HG02642 (cell line): ENCODE measurements at regions not wholly inside any gene's neighbourhood (a gene's known extent, or its start where the extent isn't known, plus 50 kb on each side); places are given as distances from the start of the nearest gene placed in this dataset.
A peak's percentile ranks its signal among the peaks of the same experiment; 100 is the strongest.

ENCODE experiments used
- ATAC-seq: cut with Tn5 transposase; IDR thresholded peaks from one replicate; pipeline ENCODE4 v1.9.1; 2021; ENCODE audit warnings: mild to moderate bottlenecking; ENCODE audit not compliant: unreplicated experiment, poor library complexity

DNA sequence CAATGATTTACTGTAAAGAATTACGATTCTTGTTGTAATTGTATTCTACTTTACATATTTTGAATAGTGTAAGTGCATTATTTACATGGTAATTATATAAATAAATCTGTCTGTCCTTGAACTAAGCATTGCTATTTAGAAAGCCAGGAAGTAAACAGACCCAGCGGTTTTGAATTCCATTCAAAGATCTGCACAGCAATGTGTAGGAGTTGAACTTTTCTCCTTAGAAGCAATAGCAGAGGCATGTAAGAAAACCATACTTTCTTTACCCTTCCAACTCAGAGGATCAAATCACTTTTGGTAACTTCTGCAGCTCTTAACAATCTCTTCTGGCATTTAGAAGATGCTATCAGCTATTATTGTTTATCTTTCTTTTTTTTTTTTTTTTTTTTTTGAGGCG, 109.2 kb upstream of the VRK2 start:
- no peak for ATAC-seq

DNA sequence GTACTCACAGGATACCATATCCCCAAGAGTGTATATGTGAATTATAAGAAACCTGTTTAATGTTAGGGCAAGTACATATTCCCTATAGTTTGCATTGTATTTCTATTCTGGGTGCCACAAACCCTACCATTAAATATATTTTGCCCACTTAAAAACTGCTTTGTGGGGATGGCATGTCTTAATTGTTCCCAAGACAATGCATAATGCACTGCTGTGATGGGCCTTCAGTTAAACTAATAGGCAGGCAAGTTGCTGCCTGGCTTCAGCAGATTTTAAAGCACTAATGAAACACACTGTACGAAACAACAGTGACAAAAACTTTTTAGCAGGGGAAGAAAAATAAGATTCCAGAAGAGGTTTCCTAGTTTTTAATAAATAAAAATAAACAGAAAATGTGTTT, 104.8 kb upstream of the VRK2 start:
- ATAC-seq, result no peak

DNA sequence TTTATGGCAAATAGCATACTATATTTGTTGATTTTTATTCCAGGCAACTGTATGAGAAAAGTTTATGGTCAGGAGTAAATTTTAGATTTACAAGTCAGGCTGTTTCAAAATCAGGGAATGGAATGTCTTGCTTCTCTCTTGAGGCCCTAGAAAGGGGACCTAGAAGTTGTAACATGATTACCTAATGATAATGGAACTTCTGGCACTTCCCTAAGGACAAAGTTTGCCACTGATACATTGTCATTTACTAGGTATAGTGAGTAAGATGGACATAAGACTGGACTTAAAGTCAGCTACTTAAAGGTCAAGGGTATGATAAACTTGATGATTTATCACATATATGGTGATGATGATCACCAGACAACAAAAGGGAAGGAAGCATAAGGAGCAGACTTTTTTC, 103.3 kb upstream of the VRK2 start:
- no peak for ATAC-seq

DNA sequence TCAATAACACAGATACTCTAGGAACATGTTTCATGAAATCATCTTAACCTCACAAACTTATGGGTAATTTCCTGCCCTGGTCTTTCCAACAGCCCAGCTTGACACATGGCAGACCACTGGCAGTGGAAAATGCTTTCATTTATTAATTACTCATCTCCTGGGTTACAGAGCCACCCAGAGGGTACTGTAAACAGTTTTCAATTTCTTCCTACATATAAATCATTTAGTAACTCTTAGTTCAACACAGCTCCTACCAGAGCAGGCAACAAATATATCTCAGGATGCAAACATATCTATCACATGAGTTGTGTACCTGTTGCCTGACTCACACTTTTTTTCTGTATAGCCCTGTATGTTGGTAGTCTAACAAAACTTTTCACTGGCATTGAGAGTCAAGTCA, 99.2 kb upstream of the VRK2 start:
- no peak for ATAC-seq

DNA sequence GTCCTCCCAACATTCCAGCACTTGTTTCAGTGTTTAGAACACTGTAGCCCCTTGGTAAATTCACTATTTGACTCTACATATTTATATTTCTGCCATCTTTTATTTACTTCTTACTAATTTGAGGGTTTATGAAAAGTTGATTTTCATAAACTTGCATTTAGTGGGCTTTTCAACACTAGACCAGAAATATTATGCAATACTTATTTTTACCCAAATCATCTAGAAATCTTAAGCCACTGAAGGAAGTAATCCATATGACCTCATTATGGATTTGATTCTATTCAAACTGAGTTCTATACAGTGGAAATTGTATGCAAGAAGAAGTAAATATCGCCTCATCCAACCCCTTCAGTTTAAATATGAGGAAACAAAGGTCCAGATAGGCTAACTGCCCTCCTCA, 92.6 kb upstream of the VRK2 start:
- ATAC-seq, result no peak

DNA sequence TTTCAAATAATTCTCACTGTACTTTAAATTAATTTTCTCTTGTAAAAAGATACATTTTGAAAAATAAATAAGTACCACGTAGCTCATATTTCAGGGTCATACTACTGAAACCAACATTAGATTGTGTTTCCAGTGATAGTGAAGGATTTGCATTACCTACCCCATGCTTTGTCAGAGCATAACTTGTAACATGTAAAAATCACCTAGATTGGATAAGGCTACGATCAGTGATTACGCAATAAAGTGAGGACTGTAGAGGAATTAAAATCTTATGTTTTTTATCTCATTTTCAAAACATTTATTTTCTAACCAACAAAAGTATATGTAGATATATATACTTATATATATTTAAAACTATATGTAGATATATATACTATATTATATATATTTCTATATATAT, 89.4 kb upstream of the VRK2 start:
- no peak for ATAC-seq

DNA sequence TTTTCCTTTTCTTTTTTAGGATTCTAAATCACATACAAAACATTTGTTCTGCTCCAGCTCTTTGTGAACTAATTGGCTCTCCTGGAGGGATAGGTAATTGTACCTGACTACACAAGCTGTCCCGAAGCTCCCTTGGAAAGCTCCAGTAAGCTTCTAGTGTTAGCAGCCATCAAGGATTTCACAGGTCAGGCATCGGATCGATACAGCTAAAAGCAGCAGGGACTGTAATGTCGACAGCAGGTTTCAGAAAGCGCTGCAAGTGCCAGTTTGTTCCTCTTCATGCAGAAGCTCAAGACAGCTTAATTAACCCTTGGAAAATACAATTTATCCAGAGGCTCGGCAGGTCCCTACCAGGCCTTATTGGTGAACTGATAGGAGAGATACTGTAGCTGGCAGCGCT, 87.2 kb upstream of the VRK2 start:
- no peak for ATAC-seq

DNA sequence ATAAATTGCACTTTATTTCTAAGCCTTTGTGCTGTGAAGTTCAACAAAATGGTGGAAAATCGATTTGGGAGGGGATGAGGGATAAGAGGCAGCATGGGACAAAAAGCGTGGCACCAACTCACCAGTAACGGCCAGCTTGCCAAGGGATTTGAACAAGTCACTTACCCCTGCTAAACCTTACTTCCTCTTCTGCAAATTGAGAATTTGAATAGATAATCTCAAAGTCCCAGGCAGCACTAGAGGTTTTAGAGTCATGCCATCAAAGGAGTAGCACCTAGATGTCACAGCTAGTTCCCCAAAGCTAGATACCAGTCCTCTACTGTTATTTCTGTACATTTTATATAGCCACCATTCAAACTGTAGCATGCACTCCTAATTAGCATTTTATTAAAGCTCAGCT, 83.7 kb upstream of the VRK2 start:
- no peak for ATAC-seq

DNA sequence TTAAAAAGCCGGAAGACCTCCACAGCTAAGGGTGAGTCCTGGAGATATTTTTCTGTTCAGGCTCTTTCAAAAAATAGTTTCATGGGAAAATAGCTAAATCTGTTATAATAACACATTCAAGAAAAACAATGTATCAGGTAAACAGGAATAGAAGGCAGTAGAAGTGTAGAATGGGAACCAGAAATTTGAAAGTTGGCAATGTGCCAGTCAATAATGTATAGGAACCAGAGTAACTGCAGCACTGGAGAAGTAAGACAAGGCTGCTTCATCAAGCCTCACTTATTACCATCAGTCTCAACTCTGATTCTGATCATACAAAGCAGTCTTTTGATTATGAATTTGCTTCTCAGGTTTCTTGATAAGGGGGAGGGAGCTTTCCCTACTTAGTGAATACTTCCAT, 81.4 kb upstream of the VRK2 start:
- no peak for ATAC-seq

DNA sequence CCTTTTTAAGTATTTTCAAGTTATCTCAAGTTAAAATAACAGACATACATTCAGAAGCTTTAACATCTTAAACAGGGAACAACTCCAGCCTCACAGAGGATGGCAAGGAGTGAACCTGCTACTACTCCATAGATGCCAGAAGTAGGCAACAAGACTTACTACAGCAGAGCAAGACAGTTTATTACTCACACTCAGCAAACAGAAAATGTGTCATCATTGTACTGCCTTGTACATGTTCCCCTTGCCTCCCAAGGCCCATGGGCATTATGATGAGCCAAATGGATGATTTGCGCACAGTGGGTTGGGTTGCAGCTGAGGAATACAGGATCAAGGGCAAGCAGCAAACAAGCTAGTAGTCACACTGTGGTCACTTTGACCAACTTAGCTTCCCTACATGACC, 80.6 kb upstream of the VRK2 start:
- no peak for ATAC-seq

DNA sequence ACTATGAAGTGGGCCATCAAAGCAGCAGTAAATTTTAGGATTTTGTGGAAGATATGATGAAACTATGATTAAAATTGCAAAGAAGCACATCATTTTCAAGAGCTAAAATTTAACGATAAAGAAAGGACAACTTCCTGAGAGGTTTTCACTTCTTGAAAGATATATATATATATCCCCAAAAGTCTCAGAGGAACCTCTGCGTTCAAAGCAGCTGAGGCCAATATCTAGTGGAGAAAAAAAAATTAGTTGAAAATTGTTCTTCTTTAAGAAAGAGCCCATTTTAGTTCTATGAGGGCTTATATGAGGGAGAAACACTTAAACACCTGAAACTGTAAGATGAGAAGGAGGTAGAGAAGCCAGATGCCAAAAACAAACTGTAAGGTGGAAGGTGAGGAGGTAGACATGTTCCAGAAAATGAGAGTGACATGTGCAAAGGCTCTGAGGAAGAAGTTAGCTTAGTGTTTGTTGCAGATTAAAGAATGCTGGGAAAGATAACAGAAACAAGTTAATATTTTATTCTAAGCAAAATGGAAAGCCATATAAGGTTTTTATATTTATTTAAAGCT, 72.9 kb upstream of the VRK2 start:
- peak; percentile 57 for ATAC-seq

DNA sequence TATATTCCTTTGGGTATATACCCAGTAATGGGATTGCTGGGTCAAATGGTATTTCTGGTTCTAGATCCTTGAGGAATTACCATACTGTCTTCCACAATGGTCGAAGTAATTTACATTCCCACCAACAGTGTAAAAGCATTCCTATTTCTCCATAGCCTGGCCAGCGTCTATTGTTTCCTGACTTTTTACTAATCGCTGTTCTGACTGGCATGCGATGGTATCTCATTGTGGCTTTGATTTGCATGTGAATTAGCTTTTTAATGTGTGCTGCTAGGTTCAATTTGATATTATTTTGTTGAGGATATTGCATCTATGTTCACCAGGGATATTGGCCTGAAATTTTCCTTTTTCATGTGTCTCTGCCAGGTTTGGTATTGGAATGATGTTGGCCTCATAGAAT, 67.4 kb upstream of the VRK2 start:
- ATAC-seq, result no peak

DNA sequence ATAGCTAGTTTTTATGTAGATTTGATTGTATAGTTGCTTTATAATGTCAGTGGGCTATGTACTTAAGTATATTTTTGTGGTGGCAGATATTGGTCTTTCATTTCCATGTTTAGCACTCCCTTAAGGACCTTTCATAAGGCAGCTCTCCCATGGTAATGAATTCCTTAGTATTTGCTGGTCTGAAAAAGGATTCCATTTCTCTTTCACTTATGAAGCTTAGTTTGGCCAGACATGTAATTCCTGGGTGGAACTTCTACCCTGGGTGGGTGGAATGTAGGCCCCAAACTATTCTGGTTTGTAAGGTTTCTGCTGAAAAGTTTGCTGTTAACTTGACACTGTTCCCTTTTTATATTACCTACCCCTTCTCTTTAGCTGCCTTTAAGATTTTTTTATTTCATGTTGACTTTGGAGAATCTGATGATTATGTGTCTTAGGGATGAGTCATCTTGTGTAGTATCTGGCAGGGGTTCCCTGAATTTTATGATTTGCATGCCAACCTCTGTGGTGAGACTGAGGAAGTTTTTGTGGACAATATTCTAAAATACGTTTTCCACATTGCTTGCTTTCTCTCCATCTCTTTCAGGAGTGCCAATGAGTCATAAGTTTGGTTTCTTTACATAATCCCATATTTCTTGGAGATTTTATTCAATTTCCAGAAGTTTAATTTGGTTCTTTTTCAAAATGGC, 65.4 kb upstream of the VRK2 start:
- ATAC-seq, result no peak

DNA sequence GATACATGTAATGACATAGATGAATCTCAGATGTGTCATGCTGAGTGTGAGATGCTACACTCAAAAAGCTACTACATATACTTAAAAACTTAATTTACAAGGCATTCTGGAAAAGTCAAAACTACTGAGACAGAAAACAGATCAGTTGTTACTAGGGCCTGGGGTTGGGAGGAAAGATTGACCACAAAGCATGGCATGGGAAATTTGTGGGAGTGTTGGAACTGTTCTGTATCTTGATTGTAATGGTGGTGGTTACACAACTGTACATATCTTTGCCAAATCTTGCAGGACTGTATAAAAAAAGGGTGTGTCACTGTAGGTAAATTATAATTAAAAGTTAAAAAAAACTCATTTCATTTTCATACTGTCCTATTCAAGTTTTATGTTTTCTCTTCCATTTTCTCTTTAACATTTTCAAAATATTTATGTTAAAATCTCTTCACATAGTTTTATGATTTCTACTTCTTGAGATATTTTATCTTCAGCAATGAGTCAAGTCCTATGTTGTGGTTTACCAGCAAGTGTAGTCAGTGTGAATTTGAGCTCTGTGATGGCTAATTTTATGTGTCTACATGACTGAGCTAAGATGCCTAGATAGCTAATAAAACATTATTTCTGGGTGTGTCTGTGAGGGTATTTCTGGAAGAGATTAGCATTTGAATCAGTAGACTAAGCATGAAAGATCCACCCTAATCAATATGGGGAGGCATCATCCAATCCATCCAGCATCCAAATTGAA, 58.6 kb upstream of the VRK2 start:
- no peak for ATAC-seq

DNA sequence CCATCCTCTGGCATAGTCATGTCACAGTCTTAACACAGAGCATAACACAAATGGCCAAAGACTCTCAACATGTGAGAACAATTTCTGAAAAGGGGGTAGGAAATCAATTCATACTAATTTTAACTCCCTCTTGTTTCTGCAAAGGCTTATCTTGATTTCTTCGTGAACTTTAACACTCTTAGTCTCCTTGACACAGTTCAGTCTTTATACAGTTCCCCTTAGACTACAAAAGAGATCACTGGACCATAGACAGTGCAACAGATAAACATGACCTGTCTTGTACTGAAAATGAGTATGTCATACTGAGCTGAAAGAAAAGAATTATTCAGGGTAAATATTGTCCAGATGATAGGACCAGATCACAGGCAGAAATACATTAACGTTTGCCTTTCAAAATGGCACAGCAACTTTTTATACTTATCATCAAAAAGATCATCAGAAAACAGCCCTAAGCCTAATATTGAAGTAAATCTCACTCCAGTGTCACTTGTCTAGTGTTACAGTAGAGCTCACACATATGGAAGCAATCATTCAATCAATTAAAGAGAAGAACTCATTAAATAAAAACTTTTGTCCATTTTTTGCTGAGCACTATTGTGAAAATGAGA, 56.4 kb upstream of the VRK2 start:
- no peak for ATAC-seq
